GM23338 (cell line): ENCODE measurements at regions not wholly inside any gene's neighbourhood (a gene's known extent, or its start where the extent isn't known, plus 50 kb on each side); places are given as distances from the start of the nearest gene placed in this dataset.

ENCODE experiments used
- ATAC-seq: fragments of 200-7000 bp; cut with Tn5 transposase; 3 replicates; pipeline ENCODE4 v1.9.1; 2020
- DNase-seq: peaks from one replicate; pipeline ENCODE4 v3.0.0-alpha.2; 2015; ENCODE audit warnings: low spot score
- H2AFZ ChIP-seq: fragments of 200-600 bp; sonication (generic); 2 replicates; pipeline ENCODE4 v1.8.0; 2016; ENCODE audit warnings: antibody characterized with exemption, mild to moderate bottlenecking, moderate library complexity
- H3F3A ChIP-seq: fragments of 200-600 bp; sonication (generic); replicated peaks from 2 replicates; pipeline ENCODE4 v1.8.0; 2017; ENCODE audit warnings: antibody characterized with exemption, mixed run types, low read depth
- H3K27ac ChIP-seq: fragments of 200-600 bp; sonication (generic); 2 replicates; pipeline ENCODE4 v1.6.1; 2016; ENCODE audit warnings: low read depth
- H3K27me3 ChIP-seq: fragments of 200-600 bp; sonication (generic); 2 replicates; pipeline ENCODE4 v1.8.0; 2016; ENCODE audit warnings: mild to moderate bottlenecking, mixed run types, moderate library complexity; ENCODE audit not compliant: insufficient read depth
- H3K36me3 ChIP-seq: fragments of 200-600 bp; sonication (generic); 2 replicates; pipeline ENCODE4 v1.8.0; 2016; ENCODE audit warnings: mild to moderate bottlenecking; ENCODE audit not compliant: insufficient read depth
- H3K4me1 ChIP-seq: fragments of 200-600 bp; sonication (generic); 2 replicates; pipeline ENCODE4 v1.8.0; 2016; ENCODE audit warnings: mild to moderate bottlenecking, moderate library complexity; ENCODE audit not compliant: insufficient read depth
- H3K4me2 ChIP-seq: fragments of 200-600 bp; sonication (generic); 2 replicates; pipeline ENCODE4 v1.7.1; 2017; ENCODE audit warnings: mixed run types
- H3K4me3 ChIP-seq: fragments of 200-600 bp; sonication (generic); 2 replicates; pipeline ENCODE4 v1.6.1; 2016; ENCODE audit warnings: mixed run types
- H3K79me2 ChIP-seq: fragments of 200-600 bp; sonication (generic); replicated peaks from 2 replicates; pipeline ENCODE4 v1.8.0; 2017; ENCODE audit warnings: mild to moderate bottlenecking; ENCODE audit not compliant: insufficient read depth
- H3K9me2 ChIP-seq: fragments of 200-600 bp; sonication (generic); 2 replicates; pipeline ENCODE4 v1.8.0; 2017; ENCODE audit not compliant: insufficient read depth
- H4K20me1 ChIP-seq: fragments of 200-600 bp; sonication (generic); replicated peaks from 2 replicates; pipeline ENCODE4 v1.8.0; 2017; ENCODE audit warnings: mild to moderate bottlenecking; ENCODE audit not compliant: insufficient read depth
- H3K27ac Mint-ChIP-seq: 2 replicates; pipeline ENCODE4 v1.8.0; 2020; ENCODE audit warnings: inconsistent platforms, mild to moderate bottlenecking, moderate library complexity, mixed read lengths
- H3K27me3 Mint-ChIP-seq: 3 replicates; pipeline ENCODE4 v1.8.0; 2022; ENCODE audit warnings: low read depth, mild to moderate bottlenecking, moderate library complexity, mixed read lengths, inconsistent platforms; ENCODE audit not compliant: insufficient read depth, poor library complexity
- H3K36me3 Mint-ChIP-seq: 3 replicates; pipeline ENCODE4 v1.8.0; 2021; ENCODE audit warnings: low read depth, mild to moderate bottlenecking, inconsistent platforms, moderate library complexity, mixed read lengths
- H3K4me1 Mint-ChIP-seq: 3 replicates; pipeline ENCODE4 v1.8.0; 2020; ENCODE audit warnings: mild to moderate bottlenecking, inconsistent platforms, mixed read lengths
- H3K4me3 Mint-ChIP-seq: 3 replicates; pipeline ENCODE4 v1.8.0; 2021; ENCODE audit warnings: moderate library complexity, mild to moderate bottlenecking, inconsistent platforms, mixed read lengths
- H3K9me3 Mint-ChIP-seq: 3 replicates; pipeline ENCODE4 v1.8.0; 2020; ENCODE audit warnings: moderate library complexity, mild to moderate bottlenecking, inconsistent platforms, mixed read lengths
- CREB1 ChIP-seq: fragments of 250-450 bp; sonication (Bioruptor Pico); IDR thresholded peaks from 2 replicates; pipeline ENCODE4 v1.5.0; 2020; ENCODE audit warnings: low read depth, mild to moderate bottlenecking, moderate library complexity
- EZH2phosphoT487 ChIP-seq: fragments of 200-600 bp; sonication (generic); IDR thresholded peaks from one replicate; pipeline ENCODE4 v1.8.1; 2018; ENCODE audit warnings: antibody characterized with exemption; ENCODE audit not compliant: unreplicated experiment
- STAT1 ChIP-seq: IDR thresholded peaks from one replicate; pipeline ENCODE4 v1.6.1; 2016; ENCODE audit warnings: antibody characterized with exemption; ENCODE audit not compliant: unreplicated experiment
- ZNF114 ChIP-seq: fragments of 250-450 bp; sonication (Bioruptor Pico); IDR thresholded peaks from 2 replicates; pipeline ENCODE4 v1.5.0; 2020; ENCODE audit warnings: mild to moderate bottlenecking, moderate library complexity
- ZNF331 ChIP-seq: fragments of 250-450 bp; sonication (Bioruptor Pico); IDR thresholded peaks from 2 replicates; pipeline ENCODE4 v1.5.0; 2020; ENCODE audit warnings: low read depth, mild to moderate bottlenecking, moderate library complexity
- TF ChIP-seq, protein P1 (sequence below): fragments of 250-450 bp; sonication (Bioruptor Pico); IDR thresholded peaks from 2 replicates; pipeline ENCODE4 v1.5.0; 2020; ENCODE audit warnings: mild to moderate bottlenecking, moderate library complexity
- TF ChIP-seq, protein P2 (sequence below), 2 experiments: fragments of 200-600 bp in 1 of 2; sonication (generic) in 1 of 2; conservative IDR thresholded peaks; 2 replicates each; pipeline versions ENCODE4 v1.5.1 to v1.6.1; 2016 to 2017; ENCODE audit warnings: antibody characterized with exemption in 2 of 2, low read depth in 2 of 2, mild to moderate bottlenecking in 2 of 2, moderate library complexity in 1 of 2

DNA sequence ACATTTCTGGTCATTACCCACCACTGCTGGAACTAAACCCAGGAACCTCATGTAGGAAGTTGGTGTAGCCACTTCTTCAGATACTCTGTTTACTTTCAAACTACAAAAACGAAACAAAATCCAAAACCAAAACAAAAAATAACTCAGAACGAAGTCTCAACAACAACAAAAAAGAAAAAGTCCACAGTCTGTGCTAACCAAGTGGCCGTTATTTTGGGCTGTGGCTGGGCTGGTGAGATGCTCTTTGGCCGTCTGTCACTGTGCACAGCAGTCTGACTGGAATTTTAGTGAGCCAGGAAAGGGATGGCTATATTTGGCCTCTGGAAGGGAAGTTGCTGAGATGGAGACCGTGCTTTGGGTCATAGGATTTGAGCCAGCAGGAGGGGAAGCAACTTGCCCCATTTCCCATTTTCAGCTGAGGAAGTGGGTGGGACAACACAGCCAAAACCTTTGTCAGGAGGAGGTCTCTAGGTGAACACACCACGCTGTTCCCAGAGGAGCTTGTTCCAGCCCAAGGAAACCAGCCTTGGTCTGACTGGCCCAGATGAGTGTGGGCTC is 334.1 kb downstream of the ZSWIM6 start (continued):
- TF ChIP-seq, protein P1, sequence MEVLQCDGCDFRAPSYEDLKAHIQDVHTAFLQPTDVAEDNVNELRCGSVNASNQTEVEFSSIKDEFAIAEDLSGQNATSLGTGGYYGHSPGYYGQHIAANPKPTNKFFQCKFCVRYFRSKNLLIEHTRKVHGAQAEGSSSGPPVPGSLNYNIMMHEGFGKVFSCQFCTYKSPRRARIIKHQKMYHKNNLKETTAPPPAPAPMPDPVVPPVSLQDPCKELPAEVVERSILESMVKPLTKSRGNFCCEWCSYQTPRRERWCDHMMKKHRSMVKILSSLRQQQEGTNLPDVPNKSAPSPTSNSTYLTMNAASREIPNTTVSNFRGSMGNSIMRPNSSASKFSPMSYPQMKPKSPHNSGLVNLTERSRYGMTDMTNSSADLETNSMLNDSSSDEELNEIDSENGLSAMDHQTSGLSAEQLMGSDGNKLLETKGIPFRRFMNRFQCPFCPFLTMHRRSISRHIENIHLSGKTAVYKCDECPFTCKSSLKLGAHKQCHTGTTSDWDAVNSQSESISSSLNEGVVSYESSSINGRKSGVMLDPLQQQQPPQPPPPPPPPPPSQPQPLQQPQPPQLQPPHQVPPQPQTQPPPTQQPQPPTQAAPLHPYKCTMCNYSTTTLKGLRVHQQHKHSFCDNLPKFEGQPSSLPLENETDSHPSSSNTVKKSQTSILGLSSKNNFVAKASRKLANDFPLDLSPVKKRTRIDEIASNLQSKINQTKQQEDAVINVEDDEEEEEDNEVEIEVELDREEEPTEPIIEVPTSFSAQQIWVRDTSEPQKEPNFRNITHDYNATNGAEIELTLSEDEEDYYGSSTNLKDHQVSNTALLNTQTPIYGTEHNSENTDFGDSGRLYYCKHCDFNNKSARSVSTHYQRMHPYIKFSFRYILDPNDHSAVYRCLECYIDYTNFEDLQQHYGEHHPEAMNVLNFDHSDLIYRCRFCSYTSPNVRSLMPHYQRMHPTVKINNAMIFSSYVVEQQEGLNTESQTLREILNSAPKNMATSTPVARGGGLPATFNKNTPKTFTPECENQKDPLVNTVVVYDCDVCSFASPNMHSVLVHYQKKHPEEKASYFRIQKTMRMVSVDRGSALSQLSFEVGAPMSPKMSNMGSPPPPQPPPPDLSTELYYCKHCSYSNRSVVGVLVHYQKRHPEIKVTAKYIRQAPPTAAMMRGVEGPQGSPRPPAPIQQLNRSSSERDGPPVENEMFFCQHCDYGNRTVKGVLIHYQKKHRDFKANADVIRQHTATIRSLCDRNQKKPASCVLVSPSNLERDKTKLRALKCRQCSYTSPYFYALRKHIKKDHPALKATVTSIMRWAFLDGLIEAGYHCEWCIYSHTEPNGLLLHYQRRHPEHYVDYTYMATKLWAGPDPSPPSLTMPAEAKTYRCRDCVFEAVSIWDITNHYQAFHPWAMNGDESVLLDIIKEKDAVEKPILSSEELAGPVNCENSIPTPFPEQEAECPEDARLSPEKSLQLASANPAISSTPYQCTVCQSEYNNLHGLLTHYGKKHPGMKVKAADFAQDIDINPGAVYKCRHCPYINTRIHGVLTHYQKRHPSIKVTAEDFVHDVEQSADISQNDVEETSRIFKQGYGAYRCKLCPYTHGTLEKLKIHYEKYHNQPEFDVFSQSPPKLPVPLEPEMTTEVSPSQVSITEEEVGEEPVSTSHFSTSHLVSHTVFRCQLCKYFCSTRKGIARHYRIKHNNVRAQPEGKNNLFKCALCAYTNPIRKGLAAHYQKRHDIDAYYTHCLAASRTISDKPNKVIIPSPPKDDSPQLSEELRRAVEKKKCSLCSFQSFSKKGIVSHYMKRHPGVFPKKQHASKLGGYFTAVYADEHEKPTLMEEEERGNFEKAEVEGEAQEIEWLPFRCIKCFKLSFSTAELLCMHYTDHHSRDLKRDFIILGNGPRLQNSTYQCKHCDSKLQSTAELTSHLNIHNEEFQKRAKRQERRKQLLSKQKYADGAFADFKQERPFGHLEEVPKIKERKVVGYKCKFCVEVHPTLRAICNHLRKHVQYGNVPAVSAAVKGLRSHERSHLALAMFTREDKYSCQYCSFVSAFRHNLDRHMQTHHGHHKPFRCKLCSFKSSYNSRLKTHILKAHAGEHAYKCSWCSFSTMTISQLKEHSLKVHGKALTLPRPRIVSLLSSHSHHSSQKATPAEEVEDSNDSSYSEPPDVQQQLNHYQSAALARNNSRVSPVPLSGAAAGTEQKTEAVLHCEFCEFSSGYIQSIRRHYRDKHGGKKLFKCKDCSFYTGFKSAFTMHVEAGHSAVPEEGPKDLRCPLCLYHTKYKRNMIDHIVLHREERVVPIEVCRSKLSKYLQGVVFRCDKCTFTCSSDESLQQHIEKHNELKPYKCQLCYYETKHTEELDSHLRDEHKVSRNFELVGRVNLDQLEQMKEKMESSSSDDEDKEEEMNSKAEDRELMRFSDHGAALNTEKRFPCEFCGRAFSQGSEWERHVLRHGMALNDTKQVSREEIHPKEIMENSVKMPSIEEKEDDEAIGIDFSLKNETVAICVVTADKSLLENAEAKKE (CRISPR knock-in tag), result no peak
- TF ChIP-seq EZH2phosphoT487 (no peak), ZNF331 (no peak), ZNF114 (no peak)
- TF ChIP-seq, protein P2, sequence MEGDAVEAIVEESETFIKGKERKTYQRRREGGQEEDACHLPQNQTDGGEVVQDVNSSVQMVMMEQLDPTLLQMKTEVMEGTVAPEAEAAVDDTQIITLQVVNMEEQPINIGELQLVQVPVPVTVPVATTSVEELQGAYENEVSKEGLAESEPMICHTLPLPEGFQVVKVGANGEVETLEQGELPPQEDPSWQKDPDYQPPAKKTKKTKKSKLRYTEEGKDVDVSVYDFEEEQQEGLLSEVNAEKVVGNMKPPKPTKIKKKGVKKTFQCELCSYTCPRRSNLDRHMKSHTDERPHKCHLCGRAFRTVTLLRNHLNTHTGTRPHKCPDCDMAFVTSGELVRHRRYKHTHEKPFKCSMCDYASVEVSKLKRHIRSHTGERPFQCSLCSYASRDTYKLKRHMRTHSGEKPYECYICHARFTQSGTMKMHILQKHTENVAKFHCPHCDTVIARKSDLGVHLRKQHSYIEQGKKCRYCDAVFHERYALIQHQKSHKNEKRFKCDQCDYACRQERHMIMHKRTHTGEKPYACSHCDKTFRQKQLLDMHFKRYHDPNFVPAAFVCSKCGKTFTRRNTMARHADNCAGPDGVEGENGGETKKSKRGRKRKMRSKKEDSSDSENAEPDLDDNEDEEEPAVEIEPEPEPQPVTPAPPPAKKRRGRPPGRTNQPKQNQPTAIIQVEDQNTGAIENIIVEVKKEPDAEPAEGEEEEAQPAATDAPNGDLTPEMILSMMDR (conservative IDR thresholded peaks at IDR 0.05; ENCODE audit: low read depth in 2 of 2), result no peak

DNA sequence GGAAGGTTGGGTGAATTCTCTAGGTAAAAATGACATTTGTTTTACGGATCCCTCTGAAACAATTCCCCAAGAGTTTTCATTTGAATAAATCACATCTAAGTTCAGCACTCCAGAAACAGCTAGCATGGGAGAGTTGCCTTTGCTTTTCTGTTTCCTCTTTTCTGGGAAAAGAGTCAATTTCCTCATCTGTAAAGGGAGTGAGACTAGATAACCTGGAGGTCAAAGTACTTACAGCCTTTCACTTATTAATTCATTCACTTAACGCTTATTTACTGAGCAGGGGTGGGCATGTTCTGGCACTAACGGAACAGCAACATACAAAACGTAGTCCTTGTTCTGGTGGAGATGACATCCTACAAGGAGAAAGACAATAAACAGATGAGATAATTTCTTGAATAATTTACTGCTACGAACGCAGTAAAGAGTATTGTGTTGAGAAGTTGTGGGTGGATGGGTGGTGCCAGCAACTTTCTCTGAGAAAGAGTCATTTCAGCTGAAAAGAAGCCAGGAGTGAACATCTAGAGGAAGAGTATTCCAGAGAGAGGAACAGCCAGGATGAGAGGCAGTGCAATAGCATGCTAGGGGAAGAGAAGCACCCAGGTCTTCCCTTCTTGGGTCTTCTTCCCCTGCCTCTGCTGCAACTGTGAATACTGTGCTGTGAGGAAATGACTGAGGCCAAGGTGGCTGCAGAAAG is 335.6 kb downstream of the ZSWIM6 start:
- H3K79me2 ChIP-seq, result no peaks in the 10 kb centered on the region
- ATAC-seq, result no peak
- H3K36me3 ChIP-seq, result no peaks in the 10 kb centered on the region
- Mint-ChIP-seq H3K27me3 (no peaks in the 10 kb centered on the region), H3K4me1 (no peaks in the 10 kb centered on the region), H3K4me3 (no peak overlapping the region), H3K9me3 (no peaks in the 10 kb centered on the region), H3K27ac (no peak overlapping the region), H3K36me3 (no peaks in the 10 kb centered on the region)
- DNase-seq, result no peak
- no peak overlapping the region for H3K4me3 ChIP-seq
- no peak overlapping the region for H2AFZ ChIP-seq
- H4K20me1 ChIP-seq, result no peaks in the 10 kb centered on the region
- no peak overlapping the region for H3K27ac ChIP-seq
- H3K4me1 ChIP-seq, result no peaks in the 10 kb centered on the region
- H3K9me2 ChIP-seq, result no peaks in the 10 kb centered on the region; the same call in 1 of the 2 replicates
- H3K4me2 ChIP-seq, result no peak overlapping the region
- H3F3A ChIP-seq, result no peaks in the 10 kb centered on the region
- H3K27me3 ChIP-seq, result no peaks in the 10 kb centered on the region
- TF ChIP-seq, protein P1 (CRISPR knock-in tag), result no peak
- TF ChIP-seq STAT1 (no peak), CREB1 (CRISPR knock-in tag) (no peak)
